ENCODE measurements at regions not wholly inside any gene's neighbourhood (a gene's known extent, or its start where the extent isn't known, plus 50 kb on each side); places are given as distances from the start of the nearest gene placed in this dataset.

- BruUV-seq (replicated peaks), result no TSS peak
- peak; percentile 54 for DNase-seq (ENCODE audit: unreplicated experiment)
- Mint-ChIP-seq H3K4me3 (ENCODE audit: unreplicated experiment) (no peak overlapping the region), H3K4me1 (ENCODE audit: insufficient read depth, unreplicated experiment) (peaks cover 21% of the 10 kb centered on the region), H3K36me3 (ENCODE audit: insufficient read depth, unreplicated experiment) (no peaks in the 10 kb centered on the region), H3K27me3 (ENCODE audit: insufficient read depth, unreplicated experiment) (no peaks in the 10 kb centered on the region), H3K27ac (ENCODE audit: low read depth, unreplicated experiment) (peak overlapping the region; percentile 53), H3K9me3 (ENCODE audit: unreplicated experiment) (no peaks in the 10 kb centered on the region)
- CTCF ChIA-PET, result no interaction called here
- POLR2A ChIA-PET, result interaction anchor here (0.6 kb wide), 1 partner anchor 627 kb away, joined by 3 read pairs; no protein-coding TSS in a partner anchor
- intact Hi-C loops (cut with micrococcal nuclease), result no loop called here
- no peak for TF ChIP-seq CTCF (IDR thresholded peaks at IDR 0.05; ENCODE audit: unreplicated experiment)
Measured at GRCh38 chr2:56444339-56444738, 260.5 kb downstream of the CCDC85A start.

GRCh38 chr2:56448403-56449001 is 264.7 kb downstream of the CCDC85A start:
- POLR2A ChIA-PET, result interaction anchor here (0.6 to 1.4 kb wide), 9 partner anchors 9 to 755 kb away, joined by 3 to 5 read pairs (median 3); partner anchors contain the start of genes CCDC85A and PNPT1
- intact Hi-C loops (cut with micrococcal nuclease), result no loop called here
- Mint-ChIP-seq H3K4me3 (ENCODE audit: unreplicated experiment) (no peak overlapping the region), H3K27me3 (ENCODE audit: insufficient read depth, unreplicated experiment) (no peaks in the 10 kb centered on the region), H3K27ac (ENCODE audit: low read depth, unreplicated experiment) (peak overlapping the region; percentile 80), H3K4me1 (ENCODE audit: insufficient read depth, unreplicated experiment) (peaks cover 24% of the 10 kb centered on the region), H3K36me3 (ENCODE audit: insufficient read depth, unreplicated experiment) (no peaks in the 10 kb centered on the region), H3K9me3 (ENCODE audit: unreplicated experiment) (peaks cover 9% of the 10 kb centered on the region)
- BruUV-seq (replicated peaks), result TSS peak; percentile 84
- no peak for TF ChIP-seq CTCF (IDR thresholded peaks at IDR 0.05; ENCODE audit: unreplicated experiment)
- DNase-seq (ENCODE audit: unreplicated experiment), result peak; percentile 16
- CTCF ChIA-PET, result interaction anchor here (0.6 to 0.8 kb wide), 2 partner anchors 141 to 258 kb away, joined by 3 read pairs; no protein-coding TSS in a partner anchor

- Mint-ChIP-seq H3K36me3 (ENCODE audit: insufficient read depth, unreplicated experiment) (no peaks in the 10 kb centered on the region), H3K27me3 (ENCODE audit: insufficient read depth, unreplicated experiment) (no peaks in the 10 kb centered on the region), H3K4me1 (ENCODE audit: insufficient read depth, unreplicated experiment) (peaks cover 24% of the 10 kb centered on the region), H3K4me3 (ENCODE audit: unreplicated experiment) (no peak overlapping the region), H3K27ac (ENCODE audit: low read depth, unreplicated experiment) (peak overlapping the region; percentile 80), H3K9me3 (ENCODE audit: unreplicated experiment) (peaks cover 9% of the 10 kb centered on the region)
- TF ChIP-seq CTCF (IDR thresholded peaks at IDR 0.05; ENCODE audit: unreplicated experiment), result no peak
- BruUV-seq (replicated peaks), result no TSS peak
- intact Hi-C loops (cut with micrococcal nuclease), result no loop called here
- ChIA-PET POLR2A (interaction anchor here (0.6 to 1.4 kb wide), 8 partner anchors 9 to 755 kb away, joined by 3 to 5 read pairs (median 3); partner anchors contain the start of genes CCDC85A and PNPT1), CTCF (interaction anchor here (0.8 kb wide), 1 partner anchor 258 kb away, joined by 3 read pairs; no protein-coding TSS in a partner anchor)
- DNase-seq (ENCODE audit: unreplicated experiment), result peak; percentile 53
Measured at GRCh38 chr2:56449002-56449431, 265.2 kb downstream of the CCDC85A start.

GRCh38 chr2:56449449-56449860 is 265.7 kb downstream of the CCDC85A start:
- H3K4me3 Mint-ChIP-seq (ENCODE audit: unreplicated experiment), result no peak overlapping the region
- H3K27ac Mint-ChIP-seq (ENCODE audit: low read depth, unreplicated experiment), result no peak overlapping the region
- POLR2A ChIA-PET, result interaction anchor here (0.9 to 1.4 kb wide), 5 partner anchors 9 to 756 kb away, joined by 3 to 5 read pairs (median 3); partner anchors contain the start of gene PNPT1
- no peaks in the 10 kb centered on the region for H3K27me3 Mint-ChIP-seq (ENCODE audit: insufficient read depth, unreplicated experiment)
- H3K4me1 Mint-ChIP-seq (ENCODE audit: insufficient read depth, unreplicated experiment), result peaks cover 21% of the 10 kb centered on the region
- no peak for TF ChIP-seq CTCF (IDR thresholded peaks at IDR 0.05; ENCODE audit: unreplicated experiment)
- no peak for DNase-seq (ENCODE audit: unreplicated experiment)
- TSS peak; percentile 80 for BruUV-seq (replicated peaks)
- intact Hi-C loops (cut with micrococcal nuclease), result no loop called here
- CTCF ChIA-PET, result interaction anchor here (0.6 to 0.8 kb wide), 3 partner anchors 258 to 1056 kb away, joined by 3 to 5 read pairs (median 3); no protein-coding TSS in a partner anchor
- H3K9me3 Mint-ChIP-seq (ENCODE audit: unreplicated experiment), result peaks cover 9% of the 10 kb centered on the region
- no peaks in the 10 kb centered on the region for H3K36me3 Mint-ChIP-seq (ENCODE audit: insufficient read depth, unreplicated experiment)
